ENCODE measurements at regions not wholly inside any gene's neighbourhood (a gene's known extent, or its start where the extent isn't known, plus 50 kb on each side); places are given as distances from the start of the nearest gene placed in this dataset.
"Not testable (repeated sequence)": the region's sequence is repeated elsewhere in the genome, so short reads cannot be mapped to it uniquely, and the experiment has no call there.

DNA sequence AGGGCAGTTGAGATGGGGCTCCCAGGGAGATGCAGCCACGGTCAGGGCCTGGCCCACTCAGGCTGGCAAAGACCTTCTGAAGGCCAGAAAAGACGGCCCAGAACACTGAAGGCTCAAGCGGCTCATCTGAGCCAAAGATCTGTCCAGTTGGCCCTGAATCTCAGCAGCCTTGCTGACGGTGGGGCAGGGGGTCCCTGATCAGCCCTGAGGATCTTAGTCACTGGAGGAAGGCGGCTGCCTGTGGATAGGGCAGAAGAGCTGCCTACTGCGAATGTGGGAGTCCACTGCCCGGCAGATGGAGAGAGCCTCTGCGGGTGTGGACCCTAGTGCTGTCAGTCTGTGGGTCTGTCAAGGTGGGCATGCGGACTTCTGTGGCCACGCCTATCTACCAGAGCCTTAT is 1738.2 kb downstream of the TP53TG3F start:
- DNase-seq (ENCODE audit: low spot score): no peak

DNA sequence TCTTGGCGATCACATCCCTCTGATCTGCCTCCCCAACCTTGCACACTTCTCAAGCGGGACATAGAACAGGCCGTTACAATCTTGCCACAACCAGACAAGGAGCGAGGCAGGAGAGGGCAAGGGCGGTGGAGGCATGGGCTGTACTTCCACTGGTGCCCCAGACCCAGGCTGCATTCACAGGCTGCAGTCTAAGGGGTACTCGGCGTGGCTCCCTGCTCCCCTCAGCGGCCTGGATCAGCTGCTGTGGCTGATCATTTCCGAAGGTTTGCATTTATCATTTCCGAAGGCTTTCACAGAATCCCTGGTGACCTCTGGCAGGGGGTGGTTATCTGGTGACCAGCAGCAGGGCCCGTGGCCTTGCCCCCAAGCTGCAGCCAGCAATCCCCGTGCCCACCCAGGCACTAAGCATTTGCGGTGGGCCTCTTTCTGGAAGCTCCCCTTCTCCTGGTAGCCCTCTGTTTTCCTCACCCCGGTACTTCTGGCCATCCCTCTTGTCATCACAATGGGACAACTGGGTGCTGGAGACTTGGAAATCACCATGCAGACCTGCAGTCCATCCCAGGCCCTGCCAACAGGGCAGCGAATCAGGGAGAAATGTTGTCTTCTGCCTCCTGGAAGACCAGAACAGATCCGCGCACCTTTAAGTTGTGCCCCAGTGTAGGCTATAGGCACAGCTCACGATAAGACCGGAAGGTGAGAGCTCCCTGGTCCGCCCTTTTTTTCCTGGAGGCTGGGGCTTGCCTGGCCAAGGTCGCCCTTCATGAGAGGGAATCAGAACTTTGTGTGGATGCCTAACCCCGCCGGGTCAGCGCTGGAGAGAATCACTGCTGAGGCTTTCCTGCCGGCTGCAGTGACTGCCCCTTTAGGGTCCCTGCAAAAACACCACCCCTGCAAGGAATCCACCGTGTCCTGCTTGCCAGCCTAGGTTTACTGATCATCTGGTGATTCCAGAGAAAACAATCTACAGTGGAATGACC is 1739.1 kb downstream of the TP53TG3F start:
- no peak for DNase-seq (ENCODE audit: low spot score)

GRCh38 chr16:35200662-35201061 is 1741.2 kb downstream of the TP53TG3F start:
- no peak for DNase-seq (ENCODE audit: low spot score)

DNA sequence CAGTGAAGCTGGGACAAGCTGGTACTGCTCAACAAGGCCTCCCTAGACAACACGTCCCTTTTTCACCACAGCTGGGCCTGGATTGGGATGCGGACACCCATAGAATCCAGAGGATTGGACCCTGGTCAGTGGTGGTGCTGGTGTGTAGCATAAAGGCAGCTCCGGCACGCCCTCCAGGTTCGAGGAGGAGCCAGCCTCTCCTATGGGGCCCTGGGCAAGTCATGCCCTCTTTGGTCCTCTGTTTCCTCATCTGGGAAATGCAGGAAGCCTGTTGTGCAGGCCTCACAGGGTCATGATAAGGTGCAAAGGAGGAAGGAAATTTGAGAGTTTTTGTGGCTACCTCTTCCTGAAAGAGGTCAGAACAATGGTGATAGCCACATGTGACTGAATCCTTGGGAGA is 1741.7 kb downstream of the TP53TG3F start:
- no peak for DNase-seq (ENCODE audit: low spot score)

- DNase-seq (ENCODE audit: low spot score): no peak
Observed at GRCh38 chr16:35203636-35204035, 1744.2 kb downstream of the TP53TG3F start.

- DNase-seq (ENCODE audit: low spot score): no peak
Observed at GRCh38 chr16:35207059-35207999, 1747.9 kb downstream of the TP53TG3F start.

- no peak for DNase-seq (ENCODE audit: low spot score)
Observed at GRCh38 chr16:35208001-35208935, 1748.9 kb downstream of the TP53TG3F start.

DNA sequence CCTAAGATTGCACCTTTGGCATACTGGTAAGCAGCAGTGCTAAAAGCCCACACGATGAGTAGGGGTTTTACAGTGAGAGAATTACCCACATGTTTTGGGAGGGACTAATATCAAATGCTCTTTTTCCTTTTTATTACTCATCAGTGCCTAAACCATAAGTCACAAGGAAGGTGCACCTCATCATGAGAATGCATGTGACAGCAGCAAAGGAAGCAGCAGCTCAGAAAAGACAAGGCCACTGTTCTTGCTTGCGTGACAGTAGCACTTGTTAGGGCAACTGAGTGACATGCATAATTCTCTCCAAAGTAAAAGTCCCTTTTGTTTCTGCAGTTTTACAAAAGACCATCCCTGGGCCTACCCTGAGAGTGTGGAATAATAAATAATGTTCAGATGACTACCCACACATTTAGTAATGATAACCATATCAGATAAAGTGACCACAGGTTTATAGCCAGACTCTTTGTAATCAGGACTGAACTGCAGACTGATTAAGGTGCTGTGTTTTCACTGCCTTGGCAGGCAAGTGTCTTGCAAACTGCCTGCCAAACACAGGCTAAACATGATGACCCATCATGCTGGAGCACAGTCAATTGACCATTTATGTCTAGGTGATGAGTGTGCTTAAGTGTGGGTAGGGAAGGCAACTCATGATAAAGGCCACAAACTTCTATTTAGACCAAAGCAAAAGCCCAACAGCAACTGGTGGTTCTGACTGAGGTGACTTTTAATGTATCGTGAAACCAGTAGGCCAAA is 1751.4 kb downstream of the TP53TG3F start:
- no peak for DNase-seq (ENCODE audit: low spot score)

- DNase-seq (ENCODE audit: low spot score): no peak
Observed at GRCh38 chr16:35214840-35215239, 1755.4 kb downstream of the TP53TG3F start.

GRCh38 chr16:35215287-35215686 is 1755.9 kb downstream of the TP53TG3F start:
- DNase-seq (ENCODE audit: low spot score): no peak

DNA sequence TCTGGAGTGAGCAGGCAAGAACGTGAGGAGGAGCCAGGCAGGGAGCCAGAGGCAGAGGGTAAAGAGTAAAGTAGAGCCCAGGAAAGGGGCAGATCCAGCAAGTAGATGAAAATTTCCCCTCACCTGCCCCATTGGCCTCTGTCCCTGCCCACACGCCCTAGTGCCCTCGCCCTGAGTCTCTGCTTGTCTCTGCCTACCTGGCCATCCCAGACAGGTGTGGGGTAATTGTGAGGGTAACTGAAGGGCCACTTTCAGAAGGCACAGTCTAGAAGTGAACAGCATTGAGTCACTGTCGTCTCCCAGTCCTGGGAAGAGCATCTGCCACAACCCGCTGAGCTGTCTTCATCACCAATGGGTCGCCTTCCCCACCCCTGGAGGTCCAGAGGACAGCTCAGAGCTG is 1756.8 kb downstream of the TP53TG3F start:
- not testable (repeated sequence) for DNase-seq (ENCODE audit: low spot score)

- no peak for DNase-seq (ENCODE audit: low spot score)
Observed at GRCh38 chr16:35221482-35222185, 1762.2 kb downstream of the TP53TG3F start.

GRCh38 chr16:35234679-35235078 is 1775.3 kb downstream of the TP53TG3F start:
- DNase-seq (ENCODE audit: low spot score): no peak

DNA sequence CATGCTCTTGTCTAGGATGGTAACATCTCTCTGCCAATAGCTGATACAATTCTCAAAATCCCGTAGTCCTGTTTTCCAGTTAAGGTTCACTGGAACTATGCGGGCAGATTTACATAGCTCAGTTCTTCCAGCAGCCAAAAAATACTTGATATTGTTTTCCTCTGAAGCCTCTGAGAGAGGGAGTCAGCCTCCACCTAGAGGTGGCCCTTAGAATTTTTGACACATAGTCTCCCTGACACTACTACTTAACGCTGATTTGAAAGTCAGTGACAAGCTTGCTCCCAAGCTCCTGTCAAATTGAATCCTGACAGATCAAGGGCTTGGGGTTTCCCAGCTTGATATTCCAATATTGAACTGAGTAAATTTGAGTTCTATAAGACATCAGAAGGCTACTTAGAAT is 1780.1 kb downstream of the TP53TG3F start:
- DNase-seq (ENCODE audit: low spot score): no peak

GRCh38 chr16:35249051-35249450 is 1789.6 kb downstream of the TP53TG3F start:
- DNase-seq (ENCODE audit: low spot score): no peak

DNA sequence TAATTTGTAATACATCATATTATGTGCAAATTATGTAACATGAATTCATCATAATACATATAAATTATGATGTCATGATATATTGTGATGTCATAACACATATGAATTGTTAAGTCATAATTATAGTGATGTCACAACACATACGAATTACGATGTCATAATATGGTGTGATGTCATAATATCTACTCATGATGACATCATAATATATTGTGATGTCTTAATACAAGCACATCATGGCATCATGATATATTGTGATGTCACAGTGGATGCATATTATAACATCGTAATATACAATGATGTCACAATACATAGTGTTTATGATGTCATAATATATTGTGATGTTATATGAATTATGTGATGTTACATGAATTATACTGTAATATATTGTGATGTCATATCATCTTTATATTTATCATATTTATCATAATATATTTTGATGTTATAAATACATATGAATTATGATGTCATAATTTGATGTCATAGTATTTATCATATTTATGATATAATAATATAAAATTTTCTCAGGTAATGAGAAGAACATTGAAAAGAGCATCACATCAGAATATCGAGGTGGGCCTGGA is 1793.0 kb downstream of the TP53TG3F start:
- peak; percentile 0 for DNase-seq (ENCODE audit: low spot score)

DNA sequence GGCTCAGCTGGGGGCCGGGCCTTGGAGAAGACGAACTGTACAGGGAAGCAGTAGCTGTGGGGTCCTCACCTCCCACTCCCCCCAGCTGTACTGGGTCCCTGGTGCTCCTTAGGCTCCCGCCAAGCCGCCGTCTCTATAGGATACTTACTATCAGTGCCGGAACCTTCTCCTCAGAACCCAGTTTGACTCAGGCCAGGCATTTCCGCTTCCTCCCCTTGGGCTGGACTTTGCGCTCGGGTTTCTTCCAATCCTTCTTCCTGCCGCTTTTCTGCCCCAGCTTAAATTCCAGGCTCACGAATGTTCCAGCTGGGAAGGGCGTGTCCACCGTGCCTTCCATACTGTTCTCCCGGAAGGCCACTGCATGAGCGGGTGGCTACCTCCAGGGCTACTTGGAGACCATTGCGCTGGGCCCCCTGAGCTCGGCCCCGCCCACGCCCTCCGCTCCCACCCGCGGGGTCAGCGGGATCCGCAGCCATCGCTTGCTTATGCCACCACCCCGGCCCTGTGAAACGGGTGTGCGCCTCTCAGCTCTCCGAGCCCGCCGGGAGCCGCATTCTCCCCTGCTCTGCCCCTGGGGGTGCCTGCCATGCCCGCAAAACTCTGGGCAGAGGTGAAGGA is 1795.9 kb downstream of the TP53TG3F start:
- no peak for DNase-seq (ENCODE audit: low spot score)

DNA sequence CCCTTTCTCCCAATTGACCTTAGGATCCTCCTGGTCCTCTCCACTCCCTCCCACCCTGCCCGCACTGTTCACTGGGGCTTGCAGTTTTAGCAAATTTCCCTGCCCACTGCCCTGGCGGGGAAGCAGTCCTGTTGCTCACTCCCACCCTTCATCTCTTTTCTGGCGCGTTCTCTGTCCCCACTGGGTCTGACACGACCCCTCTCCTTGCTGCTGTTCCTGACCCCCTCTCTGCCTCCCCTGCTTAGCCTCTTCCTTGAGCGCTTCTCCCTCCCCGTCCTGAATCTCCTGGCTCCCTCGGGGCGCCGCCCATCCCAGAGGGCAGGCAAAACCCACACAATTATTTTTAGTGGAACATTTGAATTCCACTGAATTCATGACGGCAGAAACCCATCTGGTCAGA is 1796.4 kb downstream of the TP53TG3F start:
- no peak for DNase-seq (ENCODE audit: low spot score)

DNA sequence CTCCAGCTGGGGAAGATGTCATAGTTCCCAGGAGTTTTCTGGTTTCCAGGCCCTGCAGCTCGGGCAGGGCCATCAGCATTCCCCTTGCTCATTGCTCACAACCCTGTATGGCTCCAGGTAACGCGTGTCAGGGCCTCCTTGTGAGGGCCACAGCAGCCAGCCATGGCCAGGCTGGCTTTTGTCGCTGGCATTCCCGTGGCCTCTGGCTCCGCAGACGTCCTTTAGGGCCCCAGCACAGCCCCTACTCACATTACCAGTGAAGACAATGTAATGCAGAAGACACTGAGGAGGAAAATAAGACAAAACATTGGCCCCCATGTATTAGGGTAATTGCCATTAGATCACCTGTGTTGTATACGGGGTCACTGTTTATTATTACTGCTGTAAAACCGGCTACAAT is 1799.0 kb downstream of the TP53TG3F start:
- no peak for DNase-seq (ENCODE audit: low spot score)
